ENCODE measurements at regions not wholly inside any gene's neighbourhood (a gene's known extent, or its start where the extent isn't known, plus 50 kb on each side); places are given as distances from the start of the nearest gene placed in this dataset.

DNA sequence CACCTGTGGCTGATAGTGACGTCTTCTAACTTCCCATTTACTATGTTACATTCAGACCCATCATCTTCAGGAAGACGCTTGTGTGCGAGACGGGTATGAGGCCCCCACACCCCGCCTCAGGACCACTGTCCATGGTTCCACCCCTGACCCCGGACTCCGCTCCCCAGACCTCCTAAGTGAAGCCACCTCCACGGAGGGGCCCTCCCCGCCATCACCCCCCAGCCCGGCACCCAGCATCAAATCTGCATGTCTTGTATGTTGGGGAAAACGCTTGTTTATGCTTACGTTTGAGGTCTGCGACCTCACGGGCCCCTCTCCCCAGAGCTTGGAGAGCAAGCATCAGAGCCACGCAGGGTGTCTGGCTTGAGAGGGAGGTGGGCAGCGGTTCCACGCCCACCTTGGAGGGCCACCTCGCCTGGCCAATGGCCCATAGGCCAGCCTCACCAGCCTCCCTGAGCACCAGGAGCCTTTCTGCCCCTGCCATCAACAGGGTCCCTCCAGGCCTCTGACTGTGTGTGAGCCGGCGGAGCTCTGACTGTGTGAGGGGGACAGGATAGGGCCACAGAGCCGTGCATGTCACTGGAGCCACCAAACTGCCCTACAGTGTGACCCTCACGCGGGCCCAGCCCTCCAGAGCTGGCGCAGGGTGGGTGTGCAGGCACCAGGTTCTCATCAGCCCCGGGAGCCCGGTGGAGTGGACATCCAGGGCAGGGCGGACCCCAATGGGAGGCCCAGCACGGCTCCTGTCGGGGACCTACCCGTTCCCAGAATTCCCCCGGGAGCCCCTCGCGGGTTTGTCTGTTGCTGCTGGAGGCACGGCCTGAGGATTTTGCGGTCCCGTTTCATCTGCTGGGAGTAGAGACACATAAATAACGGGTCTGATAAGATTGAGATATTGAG lies 88.4 kb upstream of the NKX1-1 start:
- Histone ChIP-seq H4K12ac (ENCODE audit: low read depth, low read length) (no peak overlapping the region), H3K27ac (ENCODE audit: low read depth, low read length) (no peak overlapping the region), H3K18ac (ENCODE audit: low read length) (no peak overlapping the region), H3K14ac (ENCODE audit: low read length) (no peak overlapping the region), H3K4me1 (ENCODE audit: control insufficient read depth in 1 of 2, insufficient read depth in 2 of 2, low read length in 2 of 2) (no peaks in the 10 kb centered on the region), H3K36me3 (ENCODE audit: control insufficient read depth in 1 of 2, insufficient read depth in 2 of 2, low read length in 2 of 2) (no peaks in the 10 kb centered on the region), H2BK12ac (ENCODE audit: low read length) (no peak overlapping the region), H3K27me3 (ENCODE audit: insufficient read depth, low read length) (no peaks in the 10 kb centered on the region), H3K9me3 (ENCODE audit: insufficient read depth, low read depth, low read length) (peaks cover under 1% of the 10 kb centered on the region), H2BK5ac (ENCODE audit: low read depth, low read length, poor library complexity) (no peak overlapping the region), H3K79me1 (ENCODE audit: low read length) (no peaks in the 10 kb centered on the region), H4K91ac (ENCODE audit: low read depth, low read length) (no peak overlapping the region), H3K4me3 (ENCODE audit: low read depth, low read length) (no peak overlapping the region), H2AFZ (ENCODE audit: insufficient read depth, low read length, poor library complexity) (no peak overlapping the region), H3K4ac (ENCODE audit: low read depth, low read length) (no peak overlapping the region), H3K9ac (ENCODE audit: low read length) (no peak overlapping the region), H3K79me2 (ENCODE audit: control insufficient read depth, insufficient read depth, low read length, poor library complexity) (no peaks in the 10 kb centered on the region), H2BK120ac (ENCODE audit: insufficient read depth, low read length, poor library complexity) (no peak overlapping the region), H3K23ac (ENCODE audit: low read length) (no peak overlapping the region), H4K8ac (ENCODE audit: low read depth, low read length) (no peak overlapping the region), H2AK5ac (ENCODE audit: low read length) (no peak overlapping the region), H3K4me2 (ENCODE audit: low read length) (no peak overlapping the region)
- DNase-seq: no peak
- no CpG with 5 or more reads among the region's 37 CpGs for WGBS (ENCODE audit: extremely low coverage, insufficient coverage, insufficient read length)

DNA sequence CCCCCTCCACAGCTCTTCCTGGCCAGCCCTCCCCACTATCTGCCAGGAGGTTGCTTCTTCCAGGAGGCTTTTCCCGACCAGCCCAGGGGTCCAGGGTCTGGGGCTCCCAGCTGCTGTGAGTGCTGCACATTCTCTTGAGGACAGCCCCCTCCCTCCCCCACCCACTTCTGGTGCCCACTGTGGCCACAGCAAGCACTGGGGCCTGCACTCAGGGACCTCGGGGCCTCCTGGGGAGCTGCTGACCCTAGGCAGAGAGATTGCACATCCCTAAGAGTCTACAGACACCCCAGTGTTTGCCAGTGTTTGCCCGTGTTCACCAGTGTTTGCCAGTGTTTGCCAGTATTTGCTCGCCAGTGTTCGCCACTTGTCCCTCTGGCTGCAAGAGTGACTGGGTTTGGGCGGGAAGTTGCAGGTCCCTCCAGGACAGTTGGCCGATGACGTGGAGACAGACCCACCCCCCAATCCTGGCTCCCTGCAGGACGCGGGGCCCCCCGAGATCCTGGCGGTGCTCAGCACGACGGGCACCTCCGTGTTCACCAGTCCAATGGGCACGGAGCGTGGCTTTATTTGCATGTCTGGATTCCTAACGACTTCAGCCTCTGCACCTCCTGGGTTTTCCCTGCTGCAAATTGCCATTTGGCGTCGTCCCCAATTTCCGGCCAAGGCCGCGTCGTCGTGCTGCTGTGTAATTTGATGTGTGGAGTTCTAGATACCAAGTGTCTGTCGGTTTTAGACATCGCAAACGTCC lies 87.5 kb upstream of the NKX1-1 start:
- Histone ChIP-seq H3K4me2 (ENCODE audit: low read length) (no peak overlapping the region), H3K4ac (ENCODE audit: low read depth, low read length) (no peak overlapping the region), H2BK5ac (ENCODE audit: low read depth, low read length, poor library complexity) (no peak overlapping the region), H2AFZ (ENCODE audit: insufficient read depth, low read length, poor library complexity) (no peak overlapping the region), H3K14ac (ENCODE audit: low read length) (no peak overlapping the region), H3K79me2 (ENCODE audit: control insufficient read depth, insufficient read depth, low read length, poor library complexity) (no peaks in the 10 kb centered on the region), H2BK12ac (ENCODE audit: low read length) (no peak overlapping the region), H2BK120ac (ENCODE audit: insufficient read depth, low read length, poor library complexity) (no peak overlapping the region), H3K36me3 (ENCODE audit: control insufficient read depth in 1 of 2, insufficient read depth in 2 of 2, low read length in 2 of 2) (no peaks in the 10 kb centered on the region), H2AK5ac (ENCODE audit: low read length) (no peak overlapping the region), H3K27me3 (ENCODE audit: insufficient read depth, low read length) (no peaks in the 10 kb centered on the region), H3K4me3 (ENCODE audit: low read depth, low read length) (no peak overlapping the region), H3K9ac (ENCODE audit: low read length) (no peak overlapping the region), H3K9me3 (ENCODE audit: insufficient read depth, low read depth, low read length) (no peaks in the 10 kb centered on the region), H4K91ac (ENCODE audit: low read depth, low read length) (no peak overlapping the region), H4K8ac (ENCODE audit: low read depth, low read length) (no peak overlapping the region), H3K18ac (ENCODE audit: low read length) (no peak overlapping the region), H4K12ac (ENCODE audit: low read depth, low read length) (no peak overlapping the region), H3K79me1 (ENCODE audit: low read length) (no peaks in the 10 kb centered on the region), H3K27ac (ENCODE audit: low read depth, low read length) (no peak overlapping the region), H3K4me1 (ENCODE audit: control insufficient read depth in 1 of 2, insufficient read depth in 2 of 2, low read length in 2 of 2) (no peaks in the 10 kb centered on the region), H3K23ac (ENCODE audit: low read length) (no peak overlapping the region)
- WGBS (ENCODE audit: extremely low coverage, insufficient coverage, insufficient read length): no CpG with 5 or more reads among the region's 28 CpGs
- no peak for DNase-seq

DNA sequence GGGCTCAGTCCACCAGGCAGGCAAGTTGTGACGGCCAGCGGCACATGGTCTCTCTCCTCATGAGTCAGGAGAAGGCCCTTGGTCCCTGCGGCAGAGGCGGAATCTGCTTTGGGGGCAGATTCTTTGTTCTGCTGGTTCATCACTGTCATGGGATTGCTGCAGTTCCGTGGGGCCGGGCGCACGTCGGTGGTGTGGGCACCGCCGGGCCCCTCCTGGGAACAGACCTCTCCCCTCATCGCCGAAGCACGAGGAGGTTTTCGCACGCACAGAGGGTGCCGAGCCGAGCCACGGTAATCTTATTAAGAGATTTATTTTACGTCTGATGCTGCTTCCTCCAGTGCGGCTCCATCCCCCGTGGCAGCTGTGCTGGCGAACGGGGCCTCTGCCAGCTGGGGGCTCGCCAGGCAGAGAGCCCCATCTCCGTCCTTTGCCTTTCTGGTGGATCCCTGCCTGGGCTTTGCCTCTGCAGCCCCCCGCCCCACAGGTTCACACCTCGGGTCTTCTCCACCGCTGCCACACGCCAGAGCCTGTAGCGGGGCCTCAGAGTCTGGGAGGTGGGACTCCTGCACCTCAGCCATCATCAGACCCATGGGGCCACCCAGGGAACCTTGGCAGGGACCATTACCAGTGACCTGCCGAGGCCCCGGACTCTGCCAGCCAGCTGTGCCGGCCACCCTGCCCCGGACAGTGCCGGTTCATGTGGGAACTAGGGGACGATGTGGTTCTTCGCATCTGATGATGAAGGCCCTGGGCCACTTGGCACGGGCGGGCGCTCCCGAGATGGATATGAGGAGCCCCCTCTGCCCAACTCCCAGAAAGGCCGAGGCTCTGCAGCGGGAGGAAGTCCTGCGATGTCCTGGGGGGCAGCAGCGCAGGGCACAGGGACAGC lies 86.7 kb upstream of the NKX1-1 start:
- no peak overlapping the region for H2BK120ac ChIP-seq (ENCODE audit: insufficient read depth, low read length, poor library complexity)
- H4K12ac ChIP-seq (ENCODE audit: low read depth, low read length): no peak overlapping the region
- no peaks in the 10 kb centered on the region for H3K27me3 ChIP-seq (ENCODE audit: insufficient read depth, low read length)
- DNase-seq: no peak
- H3K4me2 ChIP-seq (ENCODE audit: low read length): no peak overlapping the region
- no peaks in the 10 kb centered on the region for H3K79me2 ChIP-seq (ENCODE audit: control insufficient read depth, insufficient read depth, low read length, poor library complexity)
- peaks cover 4% of the 10 kb centered on the region for H3K9me3 ChIP-seq (ENCODE audit: insufficient read depth, low read depth, low read length)
- no CpG with 5 or more reads among the region's 46 CpGs for WGBS (ENCODE audit: extremely low coverage, insufficient coverage, insufficient read length)
- H3K23ac ChIP-seq (ENCODE audit: low read length): no peak overlapping the region
- H3K4me3 ChIP-seq (ENCODE audit: low read depth, low read length): no peak overlapping the region
- H2AFZ ChIP-seq (ENCODE audit: insufficient read depth, low read length, poor library complexity): no peak overlapping the region
- H3K27ac ChIP-seq (ENCODE audit: low read depth, low read length): no peak overlapping the region
- no peak overlapping the region for H3K4ac ChIP-seq (ENCODE audit: low read depth, low read length)
- H3K14ac ChIP-seq (ENCODE audit: low read length): no peak overlapping the region
- no peak overlapping the region for H3K18ac ChIP-seq (ENCODE audit: low read length)
- no peaks in the 10 kb centered on the region for H3K36me3 ChIP-seq (ENCODE audit: control insufficient read depth in 1 of 2, insufficient read depth in 2 of 2, low read length in 2 of 2)
- no peak overlapping the region for H2BK5ac ChIP-seq (ENCODE audit: low read depth, low read length, poor library complexity)
- no peak overlapping the region for H4K8ac ChIP-seq (ENCODE audit: low read depth, low read length)
- no peak overlapping the region for H3K9ac ChIP-seq (ENCODE audit: low read length)
- H2BK12ac ChIP-seq (ENCODE audit: low read length): no peak overlapping the region
- no peak overlapping the region for H4K91ac ChIP-seq (ENCODE audit: low read depth, low read length)
- H3K4me1 ChIP-seq (ENCODE audit: control insufficient read depth in 1 of 2, insufficient read depth in 2 of 2, low read length in 2 of 2): no peaks in the 10 kb centered on the region
- H3K79me1 ChIP-seq (ENCODE audit: low read length): no peaks in the 10 kb centered on the region
- H2AK5ac ChIP-seq (ENCODE audit: low read length): no peak overlapping the region

DNA sequence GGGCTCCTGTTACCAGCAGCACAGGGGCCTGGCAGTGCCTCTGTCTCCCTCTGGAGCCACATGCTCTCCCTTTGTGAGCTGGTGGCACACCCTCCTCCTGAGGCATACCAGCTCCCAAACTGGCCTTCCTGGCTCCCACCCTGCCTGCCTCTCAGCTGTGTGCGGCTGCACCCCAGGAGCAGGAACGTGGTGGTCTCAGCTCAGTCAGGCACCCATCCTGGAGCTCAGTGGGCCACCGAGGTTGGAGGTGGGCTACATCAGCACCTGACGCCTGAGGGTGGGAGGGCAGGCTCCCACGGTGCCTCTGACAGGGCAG lies 85.9 kb upstream of the NKX1-1 start:
- Histone ChIP-seq H3K79me1 (ENCODE audit: low read length) (no peaks in the 10 kb centered on the region), H2BK120ac (ENCODE audit: insufficient read depth, low read length, poor library complexity) (no peak overlapping the region), H3K14ac (ENCODE audit: low read length) (no peak overlapping the region), H2AK5ac (ENCODE audit: low read length) (no peak overlapping the region), H3K9me3 (ENCODE audit: insufficient read depth, low read depth, low read length) (peaks cover 8% of the 10 kb centered on the region), H2BK5ac (ENCODE audit: low read depth, low read length, poor library complexity) (no peak overlapping the region), H3K36me3 (ENCODE audit: control insufficient read depth in 1 of 2, insufficient read depth in 2 of 2, low read length in 2 of 2) (no peaks in the 10 kb centered on the region), H3K18ac (ENCODE audit: low read length) (no peak overlapping the region), H4K8ac (ENCODE audit: low read depth, low read length) (no peak overlapping the region), H3K9ac (ENCODE audit: low read length) (no peak overlapping the region), H2AFZ (ENCODE audit: insufficient read depth, low read length, poor library complexity) (no peak overlapping the region), H3K79me2 (ENCODE audit: control insufficient read depth, insufficient read depth, low read length, poor library complexity) (no peaks in the 10 kb centered on the region), H3K4me3 (ENCODE audit: low read depth, low read length) (no peak overlapping the region), H3K4me2 (ENCODE audit: low read length) (no peak overlapping the region), H3K4me1 (ENCODE audit: control insufficient read depth in 1 of 2, insufficient read depth in 2 of 2, low read length in 2 of 2) (no peaks in the 10 kb centered on the region), H2BK12ac (ENCODE audit: low read length) (no peak overlapping the region), H3K23ac (ENCODE audit: low read length) (no peak overlapping the region), H4K91ac (ENCODE audit: low read depth, low read length) (no peak overlapping the region), H3K4ac (ENCODE audit: low read depth, low read length) (no peak overlapping the region), H3K27me3 (ENCODE audit: insufficient read depth, low read length) (no peaks in the 10 kb centered on the region), H3K27ac (ENCODE audit: low read depth, low read length) (no peak overlapping the region), H4K12ac (ENCODE audit: low read depth, low read length) (no peak overlapping the region)
- DNase-seq: no peak
- no CpG with 5 or more reads among the region's 5 CpGs for WGBS (ENCODE audit: extremely low coverage, insufficient coverage, insufficient read length)
